Renal pelvis (tissue), 1 donor: ENCODE measurements at regions not wholly inside any gene's neighbourhood (a gene's known extent, or its start where the extent isn't known, plus 50 kb on each side); places are given as distances from the start of the nearest gene placed in this dataset.

Experiments
- DNase-seq: peaks from one replicate; pipeline ENCODE4 v3.0.0-alpha.2; 2013

DNA sequence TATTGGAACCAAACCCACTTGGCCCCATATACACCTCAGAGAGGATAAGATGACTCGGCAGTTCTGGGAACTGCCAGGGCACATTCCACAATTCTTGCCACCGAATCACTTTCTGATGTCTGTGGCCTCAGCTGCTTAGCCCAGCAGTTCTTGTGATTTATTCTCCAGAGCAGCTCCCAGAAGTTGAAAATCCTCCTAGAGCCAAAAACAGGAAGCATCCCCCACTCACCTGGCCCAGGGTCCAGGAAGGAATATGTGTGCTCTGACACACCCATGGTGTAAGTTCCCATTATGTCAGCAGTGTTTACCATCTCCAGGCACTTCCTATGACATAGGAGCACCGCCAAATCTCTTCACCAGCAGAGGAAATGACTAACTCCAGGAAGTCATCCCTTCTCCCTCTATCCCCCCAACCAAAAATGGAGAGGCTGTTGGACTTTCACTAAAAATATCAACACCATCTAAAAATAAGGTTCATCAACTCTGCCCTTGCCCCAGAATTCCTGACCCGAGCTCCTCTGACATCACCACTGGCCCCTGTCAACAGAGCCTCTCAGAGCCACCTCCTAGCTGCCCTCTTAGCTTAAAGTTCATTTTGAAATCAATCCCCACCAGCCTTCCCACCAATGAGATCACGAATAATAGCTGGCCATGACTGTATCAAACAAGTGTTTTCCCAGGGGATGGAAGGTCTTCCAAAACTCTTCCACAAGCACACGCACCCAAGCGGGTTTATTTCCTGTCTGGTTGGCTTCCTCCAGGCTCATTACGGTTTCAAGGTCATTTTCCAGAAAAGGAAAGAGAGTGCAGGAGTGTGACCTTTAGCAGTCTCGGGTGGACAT lies 223.1 kb upstream of the PARD3B start:
- no peak for DNase-seq

DNA sequence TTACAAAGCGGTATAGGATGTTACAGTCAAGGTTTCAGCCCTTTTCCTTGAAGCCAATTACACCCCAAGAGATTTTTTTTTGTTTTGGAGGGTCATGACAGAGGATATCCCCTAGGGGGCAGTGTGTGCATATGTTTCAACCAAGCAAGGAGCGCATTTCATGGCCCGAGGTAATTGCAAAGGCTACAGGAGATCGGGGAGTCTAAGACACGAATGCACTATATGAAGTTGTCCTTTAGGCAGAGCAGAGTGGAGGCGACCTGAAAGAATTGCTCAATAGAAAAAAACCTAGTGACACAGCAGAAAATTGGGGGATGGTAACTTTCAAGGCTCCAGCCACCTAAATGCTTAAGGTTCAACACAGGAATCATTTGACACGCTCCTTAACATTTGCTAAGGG lies 219.8 kb upstream of the PARD3B start:
- DNase-seq = peak; percentile 86

DNA sequence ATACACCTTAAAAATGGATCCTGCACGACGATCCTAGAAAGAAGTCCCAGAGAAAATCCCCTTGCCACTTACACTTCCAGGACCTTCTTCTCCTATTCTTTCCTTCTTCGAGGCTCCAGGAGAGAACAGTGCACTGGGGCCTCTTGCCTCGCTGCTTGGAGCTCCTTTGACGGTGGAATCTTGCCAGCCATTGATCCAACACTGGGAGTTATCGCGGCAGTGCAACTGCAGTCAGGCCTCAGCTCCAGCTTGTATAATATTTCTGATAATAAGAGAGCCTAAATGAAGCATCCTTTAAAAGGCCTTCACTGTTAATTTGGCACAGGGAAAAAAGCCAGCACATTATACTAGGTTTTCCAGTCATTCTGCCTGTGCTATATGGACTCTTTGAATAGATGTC lies 216.9 kb upstream of the PARD3B start:
- DNase-seq = no peak

DNA sequence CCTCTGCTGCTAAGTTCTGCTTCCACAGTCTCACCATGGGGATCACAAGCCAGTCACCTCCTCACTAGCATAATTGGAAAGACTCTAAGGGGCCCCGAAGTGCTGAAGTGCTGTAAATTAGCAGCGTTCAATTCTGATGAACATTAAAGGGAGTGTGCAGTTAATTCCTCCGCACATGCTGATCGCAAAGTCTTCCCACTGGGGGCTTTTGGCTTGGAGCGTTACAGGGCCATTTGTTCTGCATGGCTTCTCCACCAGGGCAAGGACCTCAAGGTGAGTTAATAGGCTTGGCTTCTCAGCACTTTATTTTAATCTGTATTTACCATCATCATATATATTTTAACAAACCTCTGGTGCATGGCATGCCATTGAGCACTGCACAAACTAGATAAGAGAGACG lies 216.3 kb upstream of the PARD3B start:
- DNase-seq = peak; percentile 38

DNA sequence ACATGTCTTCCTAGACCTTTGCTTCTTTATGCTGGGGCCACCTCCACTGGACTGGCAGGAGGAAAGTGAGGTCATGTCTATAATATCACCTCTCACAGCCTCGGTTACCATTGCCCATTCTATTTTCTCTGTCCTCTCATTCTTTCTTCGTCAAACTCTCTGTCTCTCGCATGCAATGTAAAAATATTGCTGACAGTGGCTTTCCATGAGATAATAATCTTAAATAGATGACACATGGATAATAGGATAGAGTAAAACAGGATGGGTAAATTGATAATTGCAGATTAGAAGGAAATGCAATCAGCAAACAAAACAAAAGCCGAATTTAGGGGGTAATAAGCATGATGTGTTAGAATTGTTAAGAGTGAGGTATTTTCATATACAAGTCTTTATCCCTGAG lies 215.7 kb upstream of the PARD3B start:
- no peak for DNase-seq

DNA sequence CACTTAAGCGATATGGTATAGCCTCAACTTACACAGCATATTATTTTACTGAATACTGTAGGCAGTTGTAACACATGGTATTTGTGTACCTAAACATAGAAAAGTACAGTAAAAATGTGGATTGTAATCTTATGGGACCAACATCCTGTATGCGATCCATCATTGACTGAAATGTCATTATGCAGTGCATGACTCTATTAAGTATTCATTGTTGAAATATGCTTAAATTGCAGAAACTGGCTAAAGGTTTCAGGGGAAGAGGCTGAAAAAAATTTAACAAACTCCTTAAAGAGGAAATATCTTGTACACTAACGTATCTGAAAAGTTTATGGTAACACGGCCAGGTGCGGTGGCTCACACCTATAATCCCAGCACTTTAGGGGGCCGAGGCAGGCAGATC lies 214.1 kb upstream of the PARD3B start:
- no peak for DNase-seq

DNA sequence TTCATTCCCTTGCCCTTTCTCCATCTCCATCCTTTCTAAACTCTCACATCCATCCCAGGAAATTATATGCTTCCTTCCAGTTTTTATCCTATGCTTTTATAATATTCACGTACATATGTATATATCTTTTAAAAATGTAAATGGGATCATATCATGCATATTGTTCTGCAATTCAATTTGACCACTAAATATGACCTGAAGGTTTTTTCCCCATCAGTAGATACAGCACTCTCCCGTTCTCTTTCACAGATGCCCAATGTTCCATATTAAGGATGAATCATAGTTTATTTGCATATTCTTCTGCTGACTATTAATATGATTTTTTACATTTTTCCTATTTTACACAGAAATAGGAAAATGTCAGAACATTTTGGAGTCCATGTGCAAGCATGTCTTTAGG lies 213.3 kb upstream of the PARD3B start:
- DNase-seq = no peak

DNA sequence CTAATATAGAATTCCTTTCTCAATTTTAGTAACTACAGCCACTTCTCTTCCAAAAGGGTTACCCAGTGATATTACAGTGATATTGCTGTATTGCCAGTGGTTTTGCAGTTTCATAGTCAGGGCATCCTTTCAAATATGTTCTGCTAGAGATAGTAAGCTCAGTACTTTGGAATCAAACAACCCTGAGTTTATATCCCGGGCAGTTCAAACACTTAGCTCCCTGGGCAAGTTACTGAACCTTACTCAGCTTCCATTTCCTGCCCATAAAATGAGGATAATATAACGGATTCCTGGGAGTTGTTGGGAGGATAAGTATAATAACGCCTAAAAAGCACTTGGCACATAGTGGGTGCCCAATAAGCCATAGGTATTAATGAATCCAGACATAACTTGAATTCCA lies 212.6 kb upstream of the PARD3B start:
- no peak for DNase-seq

DNA sequence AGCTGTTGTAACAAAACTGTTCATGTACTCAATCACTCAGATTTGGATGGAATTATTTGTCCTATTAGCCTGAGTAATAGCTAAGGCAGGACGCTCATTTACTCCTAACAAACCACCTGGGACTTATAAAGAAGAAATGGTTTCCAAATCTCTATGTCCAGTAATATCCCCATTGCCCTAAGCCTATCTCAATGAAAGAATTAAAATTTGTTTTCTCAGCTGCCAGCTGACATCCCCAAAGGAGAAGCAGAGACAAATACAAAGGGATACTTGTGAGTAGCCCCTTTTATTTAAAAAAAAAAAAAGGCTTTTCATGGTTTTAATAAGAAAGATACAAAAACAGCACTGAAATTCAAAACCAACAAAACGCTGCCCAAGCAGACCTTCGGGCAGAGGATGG lies 211.4 kb upstream of the PARD3B start:
- DNase-seq = no peak

DNA sequence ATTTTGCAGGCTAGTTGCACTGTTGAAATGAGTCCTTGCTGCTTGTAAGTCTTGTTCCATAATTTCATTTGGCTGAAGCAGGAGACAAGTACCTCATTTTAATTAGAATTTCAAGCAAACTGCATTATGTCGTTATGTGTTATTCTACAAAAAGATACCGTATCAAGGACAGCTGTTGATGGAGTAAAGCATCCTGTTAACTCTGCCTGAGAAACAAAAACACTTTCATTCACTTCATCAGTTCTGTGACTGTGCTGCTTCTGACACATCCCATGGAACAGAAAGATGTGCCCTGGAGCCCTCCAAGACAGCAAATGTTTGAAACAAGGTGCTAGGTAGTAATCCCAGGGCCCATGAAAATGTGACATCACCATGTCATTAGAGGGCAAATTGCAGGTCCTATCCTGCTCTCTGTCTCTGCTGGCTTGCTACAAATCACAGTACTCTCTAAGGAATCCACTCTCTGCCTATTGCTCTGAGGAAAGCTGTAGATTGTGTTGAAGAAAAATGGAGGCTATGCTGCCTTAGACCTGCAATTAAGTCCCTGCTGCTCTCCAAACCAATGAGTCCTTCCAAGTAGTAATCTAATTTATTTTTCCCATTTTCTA lies 209.7 kb upstream of the PARD3B start:
- no peak for DNase-seq

DNA sequence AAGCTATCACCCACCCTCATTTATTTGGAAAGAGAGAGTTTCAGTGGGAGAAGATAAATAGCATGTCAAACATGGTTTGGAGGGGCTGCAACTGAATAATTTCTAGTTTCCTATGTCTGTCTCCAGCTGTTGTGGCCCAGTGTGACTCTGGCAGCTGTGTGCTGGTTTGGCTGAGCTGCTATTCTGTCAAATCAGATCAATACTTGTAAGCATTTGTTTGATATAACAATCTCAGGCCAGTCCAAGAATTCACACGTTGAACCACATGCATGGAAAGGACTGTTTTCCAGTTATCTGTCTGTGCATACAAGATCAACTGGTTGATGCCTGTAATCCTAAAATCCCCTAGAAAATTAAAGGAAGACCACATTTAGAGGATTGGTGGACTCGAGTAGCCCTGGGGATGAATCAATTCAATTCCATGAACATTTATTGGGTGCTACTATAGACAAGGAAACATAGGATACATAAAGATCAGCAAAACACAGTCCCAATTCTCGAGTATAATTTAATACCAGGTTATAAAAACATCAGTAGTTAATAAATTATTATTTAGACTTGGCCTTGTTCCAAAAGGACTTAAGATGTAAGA lies 209.0 kb upstream of the PARD3B start:
- no peak for DNase-seq

DNA sequence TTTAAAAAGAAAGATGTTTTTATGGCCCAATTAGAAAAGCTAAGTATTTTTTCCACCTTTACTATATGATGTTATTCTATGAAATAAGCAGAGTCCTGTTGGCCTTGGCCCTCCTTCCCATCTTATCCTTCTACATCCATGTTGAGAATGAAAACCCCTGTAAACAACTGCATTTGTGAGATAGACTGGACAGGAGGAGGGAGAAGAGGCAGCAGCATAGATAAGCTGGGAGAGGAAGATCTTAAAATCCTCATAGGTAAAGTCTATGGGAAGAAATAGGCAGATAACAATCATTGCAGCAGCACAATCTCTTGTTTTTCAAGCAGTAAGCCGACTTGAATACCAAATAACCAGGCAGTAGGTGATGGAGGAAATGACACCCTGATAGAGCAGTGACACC lies 207.6 kb upstream of the PARD3B start:
- no peak for DNase-seq

DNA sequence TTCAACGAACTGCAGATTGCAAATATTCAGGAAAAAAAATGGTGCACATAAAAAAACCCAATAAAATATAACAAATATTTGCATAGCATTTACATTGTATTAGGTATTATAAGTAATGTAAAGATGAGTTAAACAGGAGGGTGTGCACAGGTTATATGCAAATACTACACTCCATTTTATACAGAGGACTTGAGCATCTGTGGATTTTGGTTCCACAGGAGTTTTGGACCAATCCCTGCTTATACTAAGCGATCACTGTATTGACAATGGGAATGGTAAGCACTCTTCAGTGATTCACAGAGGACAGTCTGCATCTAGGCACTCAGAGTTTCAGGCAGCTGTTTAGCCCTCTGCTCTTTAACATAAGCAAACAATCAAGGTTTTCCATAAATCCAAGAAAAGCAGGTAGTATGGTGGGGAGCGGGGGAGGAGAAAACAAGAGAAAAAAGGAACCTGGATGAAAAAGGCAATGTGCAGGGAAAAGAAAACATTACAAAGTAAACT lies 206.0 kb upstream of the PARD3B start:
- no peak for DNase-seq

DNA sequence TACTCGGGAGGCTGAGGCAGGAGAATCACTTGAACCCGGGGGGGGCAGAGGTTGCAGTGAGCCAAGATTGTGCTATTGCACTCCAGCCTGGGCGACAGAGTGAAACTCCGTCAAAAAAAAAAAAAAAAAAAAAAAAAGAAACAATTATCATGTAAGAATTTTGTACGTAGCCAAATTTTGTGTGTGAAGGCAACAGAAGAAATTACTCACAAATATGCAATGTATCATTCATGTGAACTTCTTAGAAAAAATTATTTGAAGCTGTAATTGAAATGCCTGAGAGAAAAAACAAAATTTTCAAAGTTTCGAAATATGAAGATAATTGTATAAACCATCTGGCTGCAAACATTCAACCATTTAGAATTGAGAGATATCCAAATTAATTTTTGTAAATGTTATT lies 204.8 kb upstream of the PARD3B start:
- no peak for DNase-seq

DNA sequence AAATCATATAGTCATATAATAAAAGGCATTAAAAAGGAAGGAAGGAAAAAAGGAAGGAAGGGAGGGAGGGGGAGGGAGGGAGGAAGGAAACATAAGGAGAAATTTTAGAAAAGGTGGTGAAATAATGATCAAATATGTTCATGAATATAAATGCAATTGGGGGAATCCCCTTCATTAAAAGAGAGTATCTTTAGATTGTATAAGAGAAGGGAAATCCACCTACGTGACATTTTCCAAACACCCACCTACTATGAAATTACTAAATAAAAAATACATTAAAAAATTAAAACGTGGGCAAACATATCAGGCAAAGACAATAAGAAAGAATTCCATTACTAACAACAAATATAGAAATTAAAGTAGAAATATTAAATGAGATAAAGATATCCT lies 203.4 kb upstream of the PARD3B start:
- DNase-seq = no peak

DNA sequence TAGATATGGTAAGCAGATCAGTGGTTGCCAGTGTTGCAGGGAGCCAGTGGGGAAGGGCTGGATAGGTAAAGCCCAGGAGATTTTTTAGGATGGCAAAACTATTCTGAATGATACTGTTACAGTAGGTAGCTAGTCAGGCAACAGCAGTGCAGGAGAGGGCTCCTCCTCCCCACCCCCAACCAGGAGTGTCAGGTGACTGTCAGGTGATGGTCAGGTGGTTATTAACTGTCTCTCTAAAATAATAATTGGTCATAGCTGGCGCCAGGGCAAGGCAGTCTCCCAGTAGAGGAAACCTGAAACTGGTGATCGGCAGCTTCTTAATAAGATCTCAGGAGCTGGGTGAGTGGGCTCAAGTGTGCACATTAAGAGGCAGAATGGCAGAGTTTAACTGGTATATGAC lies 201.6 kb upstream of the PARD3B start:
- DNase-seq = no peak

DNA sequence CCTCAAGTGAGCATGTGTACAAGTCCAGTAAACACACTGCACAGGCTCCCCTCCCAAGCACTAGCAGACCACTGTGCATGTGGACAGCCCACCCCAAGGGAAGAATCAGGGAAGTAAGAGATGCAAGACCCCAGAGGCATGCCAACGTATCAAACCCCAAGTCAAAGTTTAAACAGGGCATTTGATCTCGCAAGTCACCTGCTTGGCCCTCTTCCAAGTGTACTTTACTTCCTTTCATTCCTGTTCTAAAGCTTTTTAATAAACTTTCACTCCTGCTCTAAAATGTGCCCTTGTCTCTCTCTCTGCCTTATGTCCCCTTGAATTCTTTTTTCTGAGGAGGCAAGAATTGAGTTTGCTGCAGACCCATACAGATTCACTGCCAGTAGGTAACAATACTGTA lies 201.2 kb upstream of the PARD3B start:
- no peak for DNase-seq

DNA sequence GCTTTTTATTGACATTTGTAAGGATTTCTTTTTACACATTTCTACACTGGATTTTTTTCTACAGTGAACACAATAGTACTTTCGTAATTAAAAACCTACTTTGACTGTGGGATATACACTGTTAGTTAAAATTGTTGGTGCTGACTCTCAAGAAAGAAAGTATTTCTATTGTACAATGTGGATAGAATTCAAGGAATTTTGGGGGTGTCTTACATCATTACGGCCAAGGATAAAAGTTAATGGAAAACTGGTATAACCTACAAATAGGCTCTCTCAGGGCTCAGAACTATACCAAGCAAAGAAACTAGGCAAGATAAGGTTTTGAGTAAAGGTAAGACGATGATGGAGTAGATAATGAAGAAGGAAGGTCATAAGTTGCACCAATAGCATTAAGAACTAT lies 198.4 kb upstream of the PARD3B start:
- no peak for DNase-seq

DNA sequence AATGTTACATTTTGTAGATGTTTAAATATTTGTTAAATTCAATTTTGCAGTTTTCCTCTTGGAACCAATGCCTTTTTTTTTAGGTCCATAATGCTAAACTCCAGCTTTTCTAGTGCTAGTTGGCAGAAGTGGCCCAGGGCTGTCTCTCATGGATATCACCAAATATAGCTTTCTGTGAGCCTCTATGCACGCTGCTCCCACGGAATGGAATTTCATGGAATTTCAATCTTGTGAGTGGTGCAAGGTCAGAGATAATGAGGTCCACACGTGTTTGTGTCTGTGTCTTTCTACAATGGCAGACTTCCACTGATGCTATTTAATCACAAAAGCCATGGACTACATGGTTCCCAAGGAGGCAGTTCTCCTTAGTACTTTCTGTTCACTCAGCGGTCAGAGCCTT lies 191.5 kb upstream of the PARD3B start:
- DNase-seq = no peak

DNA sequence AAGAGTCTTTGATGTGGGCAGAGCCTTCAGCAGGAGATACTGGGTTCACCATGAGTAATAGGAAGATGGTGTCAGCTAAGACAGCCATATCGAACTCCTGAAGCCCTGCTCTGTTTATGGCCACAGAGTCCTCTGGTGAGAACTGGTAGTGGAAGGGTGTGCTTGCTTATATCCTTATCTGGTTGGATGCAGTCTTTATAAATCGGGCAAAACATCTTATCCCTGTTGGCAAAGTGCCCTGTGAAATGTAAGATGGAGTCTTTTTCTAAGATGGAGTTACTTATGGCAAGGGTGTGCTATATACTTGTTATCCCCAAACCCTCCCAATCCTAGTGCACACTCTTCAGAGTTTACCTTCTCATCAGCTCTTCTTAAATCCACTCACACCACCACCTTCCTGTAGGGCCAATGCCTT lies 190.8 kb upstream of the PARD3B start:
- DNase-seq = no peak

DNA sequence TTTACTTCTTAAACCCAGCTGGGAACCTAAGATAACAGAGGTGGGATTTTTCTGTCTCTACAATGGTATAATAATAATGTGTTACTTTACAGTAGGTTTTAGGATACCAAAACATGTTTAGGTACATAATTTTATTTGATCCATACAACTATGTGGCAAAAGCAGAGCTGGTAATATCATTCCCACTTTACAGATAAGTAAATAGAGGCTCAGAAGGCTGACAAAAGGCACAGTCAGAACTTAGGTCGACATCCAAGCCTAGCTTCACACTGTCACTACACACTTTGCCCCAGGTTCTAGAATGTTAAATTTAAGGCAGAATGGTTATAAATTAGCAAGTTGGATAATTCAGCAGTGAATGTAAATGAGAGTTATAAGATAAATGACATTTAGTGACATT lies 189.6 kb upstream of the PARD3B start:
- DNase-seq = no peak

DNA sequence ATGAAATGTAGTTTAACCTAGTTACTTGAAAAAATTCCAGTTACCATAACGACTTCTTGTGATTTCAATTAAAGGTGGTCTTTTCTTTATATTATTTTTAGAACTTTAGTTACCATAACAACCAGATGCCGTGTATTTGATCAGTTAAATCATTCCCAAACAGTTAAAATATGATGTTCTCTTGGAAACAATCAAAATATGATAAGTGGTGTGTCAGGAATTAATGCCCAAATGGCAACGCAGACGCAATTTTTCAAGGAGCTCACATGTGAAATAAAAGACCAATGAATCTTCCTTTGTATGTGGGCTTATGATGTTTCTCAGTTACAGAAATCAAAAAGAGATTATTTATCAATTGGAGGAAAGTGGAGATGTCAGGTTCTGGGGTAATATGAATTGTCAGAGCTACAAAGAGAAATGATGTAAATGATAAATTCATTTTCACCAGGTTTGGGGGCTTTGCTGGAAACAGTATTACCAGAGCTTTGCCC lies 189.1 kb upstream of the PARD3B start:
- DNase-seq = no peak

DNA sequence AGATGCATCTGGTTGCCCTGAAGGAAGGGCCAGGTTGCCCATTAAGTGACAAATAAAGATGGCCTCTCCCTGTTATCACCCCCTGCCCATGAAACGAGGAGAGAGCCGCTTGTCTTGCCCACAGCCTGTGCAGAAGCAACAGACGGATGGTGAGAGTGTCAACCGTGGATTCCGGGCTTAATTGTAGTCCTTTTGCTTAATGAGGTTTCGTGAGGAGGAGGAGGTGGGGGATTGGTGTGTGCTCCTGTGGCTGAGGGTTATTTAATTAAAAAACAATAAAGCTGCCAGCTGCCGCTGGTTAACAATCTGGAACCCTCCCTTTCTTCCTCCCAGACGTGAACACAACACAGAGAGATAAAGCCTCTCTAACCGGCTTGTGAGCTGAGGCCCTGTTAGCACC lies 188.0 kb upstream of the PARD3B start:
- peak; percentile 82 for DNase-seq
